H9 (cell line): ENCODE measurements at regions not wholly inside any gene's neighbourhood (a gene's known extent, or its start where the extent isn't known, plus 50 kb on each side); places are given as distances from the start of the nearest gene placed in this dataset.

ENCODE experiments used
- DNase-seq: peaks from one replicate; pipeline ENCODE4 v3.0.0-alpha.2; 2017
- H2AFZ ChIP-seq: one replicate; pipeline ENCODE4 v1.6.1; 2013; ENCODE audit warnings: mild to moderate bottlenecking, low read length, control low read depth, moderate library complexity
- H2AK5ac ChIP-seq: 2 replicates; pipeline ENCODE4 v1.6.1; 2013; ENCODE audit warnings: low read length, control low read depth, mixed read lengths; ENCODE audit not compliant: insufficient read length
- H2BK120ac ChIP-seq: one replicate; pipeline ENCODE4 v1.6.1; 2013; ENCODE audit warnings: low read depth, mild to moderate bottlenecking, low read length, control low read depth, inconsistent platforms; ENCODE audit not compliant: poor library complexity, severe bottlenecking
- H2BK12ac ChIP-seq: 2 replicates; pipeline ENCODE4 v1.6.1; 2013; ENCODE audit warnings: low read length, control low read depth, mixed read lengths, low read depth; ENCODE audit not compliant: insufficient read length
- H2BK15ac ChIP-seq: 2 replicates; pipeline ENCODE4 v1.6.1; 2013; ENCODE audit warnings: low read depth, low read length, control low read depth
- H2BK20ac ChIP-seq: one replicate; pipeline ENCODE4 v1.6.1; 2013; ENCODE audit warnings: low read depth, mild to moderate bottlenecking, low read length, control low read depth, inconsistent platforms; ENCODE audit not compliant: poor library complexity, severe bottlenecking
- H2BK5ac ChIP-seq: 2 replicates; pipeline ENCODE4 v1.6.1; 2013; ENCODE audit warnings: low read length, control low read depth, mixed read lengths; ENCODE audit not compliant: insufficient read length
- H3K14ac ChIP-seq: 2 replicates; pipeline ENCODE4 v1.6.1; 2013; ENCODE audit warnings: low read length, control low read depth; ENCODE audit not compliant: insufficient read depth
- H3K18ac ChIP-seq: 2 replicates; pipeline ENCODE4 v1.6.1; 2013; ENCODE audit warnings: low read depth, mild to moderate bottlenecking, mixed read lengths, low read length, control low read depth; ENCODE audit not compliant: insufficient read length
- H3K23ac ChIP-seq: 2 replicates; pipeline ENCODE4 v1.6.1; 2013; ENCODE audit warnings: low read length, control low read depth, mixed read lengths, low read depth; ENCODE audit not compliant: insufficient read length
- H3K23me2 ChIP-seq: 2 replicates; pipeline ENCODE4 v1.6.1; 2013; ENCODE audit warnings: low read depth, mild to moderate bottlenecking, mixed read lengths, low read length, control low read depth; ENCODE audit not compliant: insufficient read length, poor library complexity, severe bottlenecking
- H3K27ac ChIP-seq: 2 replicates; pipeline ENCODE4 v1.5.1; 2013; ENCODE audit warnings: low read length, control low read depth, mixed read lengths, low read depth; ENCODE audit not compliant: insufficient read length
- H3K27me3 ChIP-seq: 2 replicates; pipeline ENCODE4 v1.6.1; 2013; ENCODE audit warnings: low read length, control low read depth, inconsistent platforms; ENCODE audit not compliant: insufficient read depth
- H3K4ac ChIP-seq: 2 replicates; pipeline ENCODE4 v1.6.1; 2013; ENCODE audit warnings: low read depth, mild to moderate bottlenecking, control low read depth, inconsistent platforms, low read length, moderate library complexity
- H3K4me1 ChIP-seq: 2 replicates; pipeline ENCODE4 v1.6.1; 2013; ENCODE audit warnings: low read length, control low read depth, inconsistent platforms; ENCODE audit not compliant: insufficient read depth
- H3K4me2 ChIP-seq: 2 replicates; pipeline ENCODE4 v1.6.1; 2013; ENCODE audit warnings: low read length, control low read depth, mixed read lengths; ENCODE audit not compliant: insufficient read length, insufficient read depth
- H3K56ac ChIP-seq: 2 replicates; pipeline ENCODE4 v1.6.1; 2013; ENCODE audit warnings: low read depth, mild to moderate bottlenecking, mixed read lengths, low read length, control low read depth; ENCODE audit not compliant: insufficient read length
- H3K79me1 ChIP-seq: 2 replicates; pipeline ENCODE4 v1.6.1; 2013; ENCODE audit warnings: low read depth, mild to moderate bottlenecking, moderate library complexity, low read length, control low read depth, inconsistent platforms; ENCODE audit not compliant: insufficient read depth, poor library complexity, severe bottlenecking
- H3K79me2 ChIP-seq: 2 replicates; pipeline ENCODE4 v1.6.1; 2013; ENCODE audit warnings: low read length, control low read depth, inconsistent platforms; ENCODE audit not compliant: insufficient read depth
- H3K9ac ChIP-seq: 2 replicates; pipeline ENCODE4 v1.6.1; 2013; ENCODE audit warnings: low read length, control low read depth, mixed read lengths; ENCODE audit not compliant: insufficient read length; ENCODE audit errors: extremely low read depth
- H3K9me3 ChIP-seq: one replicate; pipeline ENCODE4 v1.6.1; 2013; ENCODE audit warnings: low read depth, low read length, inconsistent platforms; ENCODE audit not compliant: control insufficient read depth
- H3T11ph ChIP-seq: one replicate; pipeline ENCODE4 v1.6.1; 2013; ENCODE audit warnings: mild to moderate bottlenecking, low read length, control low read depth, inconsistent platforms
- H4K20me1 ChIP-seq: one replicate; pipeline ENCODE4 v1.6.1; 2013; ENCODE audit not compliant: control insufficient read depth, insufficient read length, insufficient read depth
- H4K5ac ChIP-seq: 2 replicates; pipeline ENCODE4 v1.6.1; 2013; ENCODE audit warnings: low read depth, mild to moderate bottlenecking, mixed read lengths, low read length, control low read depth; ENCODE audit not compliant: insufficient read length
- H4K8ac ChIP-seq: replicated peaks from 2 replicates; pipeline ENCODE4 v1.6.1; 2013; ENCODE audit warnings: low read length, control low read depth, mixed read lengths, low read depth; ENCODE audit not compliant: insufficient read length
- H4K91ac ChIP-seq: 2 replicates; pipeline ENCODE4 v1.6.1; 2013; ENCODE audit warnings: low read depth, mild to moderate bottlenecking, moderate library complexity, mixed read lengths, low read length, control low read depth; ENCODE audit not compliant: insufficient read length
- H3K27ac Mint-ChIP-seq, 3 experiments: 2 replicates in 2 of 3; 3 replicates in 1 of 3; pipeline ENCODE4 v1.8.0; 2020 to 2021; ENCODE audit warnings: mixed read lengths in 3 of 3, mild to moderate bottlenecking in 1 of 3, moderate library complexity in 1 of 3
- H3K27me3 Mint-ChIP-seq: 2 replicates; pipeline ENCODE4 v1.8.0; 2021; ENCODE audit warnings: low read depth, mild to moderate bottlenecking, moderate library complexity, mixed read lengths
- H3K36me3 Mint-ChIP-seq, 3 experiments: 2 replicates in 2 of 3; 3 replicates in 1 of 3; pipeline ENCODE4 v1.8.0; 2020 to 2021; ENCODE audit warnings: low read depth in 3 of 3, mixed read lengths in 3 of 3; ENCODE audit not compliant: insufficient read depth in 1 of 3
- H3K4me1 Mint-ChIP-seq, 2 experiments: 2 replicates each; pipeline ENCODE4 v1.8.0; 2020; ENCODE audit warnings: mixed read lengths in 2 of 2
- H3K4me3 Mint-ChIP-seq, 2 experiments: 2 replicates in 1 of 2; 3 replicates in 1 of 2; pipeline ENCODE4 v1.8.0; 2020 to 2021; ENCODE audit warnings: mild to moderate bottlenecking in 2 of 2, mixed read lengths in 2 of 2, moderate library complexity in 1 of 2
- H3K9me3 Mint-ChIP-seq, 2 experiments: 2 replicates in 1 of 2; 3 replicates in 1 of 2; pipeline ENCODE4 v1.8.0; 2020; ENCODE audit warnings: mild to moderate bottlenecking in 2 of 2, mixed read lengths in 2 of 2, moderate library complexity in 1 of 2
- CTCF ChIP-seq: fragments of 200-600 bp; sonication (generic); conservative IDR thresholded peaks from 3 replicates; pipeline ENCODE4 v1.8.0; 2021; ENCODE audit warnings: antibody characterized with exemption, mild to moderate bottlenecking
- WGBS: extraction: QIAGEN DNeasy Blood & Tissue Kit; methylation state at CpG from one replicate; pipeline ENCODE4 v1.1.7; 2013; ENCODE audit warnings: missing lambda C conversion rate, low lambda C conversion rate, mixed read lengths; ENCODE audit not compliant: insufficient read length; ENCODE audit errors: extremely low coverage; 5-methylcytosine and 5-hydroxymethylcytosine counted together

DNA sequence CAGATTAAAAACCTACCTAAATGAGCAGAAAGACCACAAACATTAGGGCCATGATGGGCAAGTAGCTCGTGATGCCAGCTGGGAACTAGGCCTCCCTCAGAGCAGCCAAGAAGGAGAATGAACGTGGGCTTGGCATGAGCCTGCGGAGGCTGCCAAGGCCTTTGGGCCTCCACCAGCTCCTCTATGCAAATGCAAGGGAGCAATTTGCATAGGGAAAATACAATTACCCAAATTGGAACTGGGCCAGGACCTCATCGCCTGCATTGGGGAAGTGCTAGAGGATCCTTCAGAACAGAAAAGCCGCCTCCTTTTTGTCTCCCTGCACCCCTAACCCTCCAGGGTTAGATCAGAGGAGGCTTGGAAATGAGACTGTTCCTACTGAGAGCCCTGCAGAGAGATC is 326.4 kb downstream of the SMAD2 start:
- H3K23ac ChIP-seq: no peak overlapping the region
- H4K20me1 ChIP-seq: no peaks in the 10 kb centered on the region
- no peak overlapping the region for H3K4me3 Mint-ChIP-seq
- H3K9ac ChIP-seq: no peak overlapping the region
- H3K27me3 Mint-ChIP-seq: no peaks in the 10 kb centered on the region; the same call in 1 of the 2 replicates
- no peak overlapping the region for H2BK15ac ChIP-seq
- H2BK20ac ChIP-seq: no peak overlapping the region
- no peak overlapping the region for H2BK5ac ChIP-seq
- H3K27ac ChIP-seq: no peak overlapping the region
- peak; percentile 12 for DNase-seq
- H3K79me1 ChIP-seq: no peaks in the 10 kb centered on the region
- no peaks in the 10 kb centered on the region for H3K9me3 Mint-ChIP-seq
- no peak overlapping the region for H3K18ac ChIP-seq
- no peak overlapping the region for H4K8ac ChIP-seq
- TF ChIP-seq CTCF: no peak
- H2BK120ac ChIP-seq: no peak overlapping the region
- H2AK5ac ChIP-seq: no peak overlapping the region
- no peaks in the 10 kb centered on the region for H3K79me2 ChIP-seq
- H3K36me3 Mint-ChIP-seq: peaks cover 0 to 4% (median 2%) of the 10 kb centered on the region in 3 experiments; a peak in 2 of 7 replicates
- no peak overlapping the region for H3K4me2 ChIP-seq
- H4K91ac ChIP-seq: no peak overlapping the region
- H2AFZ ChIP-seq: no peak overlapping the region
- no peaks in the 10 kb centered on the region for H3K27me3 ChIP-seq
- no peak overlapping the region for H3K14ac ChIP-seq
- no CpG with 5 or more reads among the region's 5 CpGs for WGBS
- no peak overlapping the region for H3K56ac ChIP-seq
- no peak overlapping the region for H3K4ac ChIP-seq
- H3K9me3 ChIP-seq: no peaks in the 10 kb centered on the region
- no peak overlapping the region for H4K5ac ChIP-seq
- H2BK12ac ChIP-seq: no peak overlapping the region
- H3K4me1 Mint-ChIP-seq: peaks cover 3 to 18% of the 10 kb centered on the region in 2 experiments
- no peak overlapping the region for H3K27ac Mint-ChIP-seq
- no peak overlapping the region for H3T11ph ChIP-seq
- no peaks in the 10 kb centered on the region for H3K23me2 ChIP-seq
- H3K4me1 ChIP-seq: no peaks in the 10 kb centered on the region; the same call in 1 of the 2 replicates
